Renal pelvis (tissue), 1 donor: ENCODE measurements at regions not wholly inside any gene's neighbourhood (a gene's known extent, or its start where the extent isn't known, plus 50 kb on each side); places are given as distances from the start of the nearest gene placed in this dataset.

ENCODE experiments used
- DNase-seq: peaks from one replicate; pipeline ENCODE4 v3.0.0-alpha.2; 2013

DNA sequence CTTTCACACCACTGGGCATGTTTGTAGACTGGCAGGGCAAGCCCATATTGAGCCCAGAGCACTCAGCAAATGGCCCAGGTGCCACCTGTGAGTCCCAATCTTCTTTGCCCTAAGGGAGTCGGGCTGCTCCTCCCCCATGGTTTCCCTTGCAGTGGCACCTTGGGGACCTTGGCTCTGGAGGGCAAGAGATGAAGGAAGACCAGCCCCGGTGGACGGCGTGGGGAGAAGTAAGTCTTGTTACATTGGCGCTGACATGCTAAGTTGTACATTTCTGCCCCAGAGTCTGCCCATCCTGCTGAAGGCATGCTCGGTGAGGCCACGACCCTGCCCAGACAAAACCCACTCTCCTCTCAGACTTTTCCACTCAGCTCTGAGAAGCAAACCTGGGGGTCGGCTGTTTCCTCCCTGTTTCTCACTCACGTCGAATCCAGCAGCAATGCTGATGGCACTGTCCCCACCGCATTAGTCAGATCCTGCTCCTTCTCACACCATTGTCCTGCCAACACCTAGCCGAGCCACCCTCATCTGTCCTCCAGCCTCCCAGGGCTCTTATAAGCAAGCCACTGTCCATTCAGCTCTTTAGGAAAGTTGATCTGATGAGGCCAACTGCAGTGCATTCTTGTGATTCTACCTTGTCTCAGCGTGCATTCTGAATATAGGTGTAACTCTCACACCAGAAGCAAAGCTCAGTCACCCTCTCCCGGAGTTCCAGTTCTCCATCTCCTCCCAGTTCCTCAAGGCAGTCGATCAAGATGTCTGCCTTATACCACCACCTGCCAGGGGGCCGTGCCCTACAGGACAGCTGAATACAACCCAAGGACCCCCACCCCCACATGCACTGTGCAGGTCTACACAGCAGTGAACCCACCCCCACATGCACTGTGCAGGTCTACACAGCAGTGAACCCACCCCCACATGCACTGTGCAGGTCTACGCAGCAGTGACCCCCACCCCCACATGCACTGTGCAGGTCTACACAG is 827.1 kb downstream of the TBC1D22A start:
- no peak for DNase-seq

DNA sequence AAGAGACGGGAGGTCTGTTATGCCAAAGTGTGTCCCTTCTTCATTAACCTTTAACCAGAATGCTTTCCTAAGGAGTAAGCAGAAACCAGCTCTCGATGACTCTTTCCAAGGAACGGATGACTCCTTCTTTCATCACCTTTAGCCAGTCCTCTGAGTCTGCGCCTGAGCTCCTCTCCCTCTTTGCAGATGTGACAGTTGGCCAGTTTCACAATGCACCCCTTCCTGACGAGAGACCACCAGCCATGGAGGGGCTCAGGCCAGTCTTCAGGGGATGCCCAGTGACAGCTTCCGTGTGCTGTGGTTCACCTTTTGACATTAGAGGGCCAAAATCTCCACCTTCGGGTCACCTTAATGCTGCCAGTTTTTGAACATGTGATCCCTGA is 826.1 kb downstream of the TBC1D22A start:
- DNase-seq = no peak

DNA sequence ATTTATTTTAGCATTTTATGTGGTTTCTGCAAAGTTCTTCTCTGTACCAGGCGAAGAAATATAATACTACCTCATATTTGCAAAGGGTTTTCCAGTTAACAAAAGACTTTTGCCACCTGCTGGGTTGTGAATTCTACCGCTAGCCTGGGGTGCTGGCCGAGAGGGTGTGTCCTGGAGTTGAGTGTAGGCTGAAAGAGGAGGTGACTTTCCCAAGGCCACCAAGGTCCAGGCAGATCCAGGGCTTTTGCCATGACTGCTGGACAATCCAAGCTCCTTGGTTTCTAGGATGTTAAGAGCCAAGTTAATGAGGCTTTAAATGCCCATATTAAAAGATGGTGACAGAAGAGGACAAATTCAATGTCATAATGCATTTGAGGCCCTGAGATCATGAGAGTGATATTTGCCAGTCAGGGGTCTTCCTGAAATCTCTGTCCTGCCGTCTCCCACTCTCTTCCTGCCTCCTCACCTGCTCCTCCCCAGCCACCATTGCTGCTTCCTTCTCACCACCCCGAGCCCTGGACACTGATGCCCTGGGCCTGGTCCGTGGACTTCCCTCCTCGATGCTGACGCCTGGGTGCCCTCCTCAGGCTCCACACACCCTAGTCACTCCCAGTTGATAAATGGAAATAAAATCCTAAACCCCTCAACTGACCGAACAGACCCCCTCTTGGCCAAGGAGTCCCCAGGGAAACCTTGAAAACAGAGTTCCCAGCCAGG is 825.6 kb downstream of the TBC1D22A start:
- no peak for DNase-seq

DNA sequence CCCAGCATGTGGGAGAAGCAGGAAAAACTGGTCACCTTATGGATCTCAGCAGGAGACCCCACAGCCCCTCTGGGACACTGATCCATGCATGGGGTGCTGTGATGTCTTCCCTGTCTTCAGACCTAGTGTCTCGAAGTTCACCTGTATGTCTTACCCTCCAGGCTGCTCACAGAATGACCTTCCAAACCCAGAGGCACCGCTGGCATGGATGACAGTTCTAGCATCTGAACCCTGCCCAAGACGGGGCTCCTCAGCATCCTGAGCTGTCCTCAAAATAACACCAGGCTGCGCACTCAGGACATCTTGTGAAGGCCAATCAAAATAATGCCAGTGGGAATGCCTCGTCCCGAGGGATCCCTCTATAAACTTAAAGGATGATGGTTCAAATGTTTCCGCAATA is 824.9 kb downstream of the TBC1D22A start:
- no peak for DNase-seq

DNA sequence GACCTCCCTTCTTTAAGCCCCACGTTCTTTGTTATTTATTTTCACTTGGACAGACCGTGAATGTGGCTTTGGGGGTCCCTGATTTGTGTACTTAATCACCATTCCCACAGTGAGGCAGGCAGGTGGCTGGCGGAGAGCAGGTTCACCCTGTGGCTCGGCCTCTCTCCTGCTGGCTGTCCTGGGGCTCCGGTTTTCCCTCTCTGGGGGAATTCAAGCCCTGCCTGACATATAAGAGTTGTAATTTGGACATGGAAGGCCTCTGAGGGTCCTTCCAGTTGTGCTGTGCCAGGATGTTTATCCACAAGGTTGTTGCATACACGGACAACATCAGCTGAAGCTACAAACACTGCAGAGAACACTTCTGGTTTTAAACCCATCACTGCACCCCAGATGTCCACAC is 824.5 kb downstream of the TBC1D22A start:
- no peak for DNase-seq

DNA sequence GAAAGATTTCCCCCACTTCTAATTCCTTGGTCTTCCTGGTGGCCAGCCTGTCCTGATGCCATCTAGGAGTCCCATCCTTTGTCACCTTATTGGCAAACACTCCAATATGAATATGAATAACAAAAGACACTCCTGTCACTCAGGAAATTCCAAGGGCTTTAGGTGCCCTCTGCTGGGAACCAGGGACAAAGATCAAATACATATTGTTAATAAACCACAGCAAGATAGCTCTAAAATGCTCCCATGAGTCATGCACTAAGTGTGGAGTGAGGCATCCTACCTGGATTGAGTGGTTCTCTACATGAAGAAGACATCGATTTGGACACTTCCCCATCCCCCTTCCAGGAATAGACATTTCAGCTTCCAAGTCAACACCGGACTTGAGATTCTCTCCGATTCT is 823.6 kb downstream of the TBC1D22A start:
- DNase-seq = no peak

DNA sequence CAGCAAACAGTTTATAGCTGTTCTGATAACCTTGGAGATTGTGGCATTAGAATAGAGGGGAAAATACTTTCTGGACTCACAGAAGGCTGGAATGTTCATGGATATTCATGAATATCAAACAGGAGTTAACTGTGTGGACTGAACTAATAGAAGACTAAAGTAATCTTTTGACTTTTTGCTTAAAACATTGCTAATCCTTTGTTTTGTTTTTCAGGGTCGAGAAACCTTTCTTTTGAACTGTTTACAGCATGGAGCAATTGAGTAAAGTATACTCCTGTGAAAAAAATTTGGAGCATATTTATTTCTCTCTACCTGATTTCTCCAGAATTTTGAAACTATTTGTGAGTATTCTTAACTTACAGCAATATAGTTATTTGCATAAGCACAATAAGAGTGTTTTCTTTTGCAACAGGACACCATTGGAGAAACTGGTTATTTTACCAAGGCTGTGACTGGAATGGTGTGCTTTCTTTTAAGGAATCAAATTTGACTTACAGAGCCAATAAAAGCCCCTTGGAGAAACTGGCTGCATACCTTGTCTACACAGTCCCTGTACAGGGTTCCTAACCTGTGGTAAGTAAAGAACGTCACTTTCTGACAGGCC is 821.6 kb downstream of the TBC1D22A start:
- DNase-seq = no peak

DNA sequence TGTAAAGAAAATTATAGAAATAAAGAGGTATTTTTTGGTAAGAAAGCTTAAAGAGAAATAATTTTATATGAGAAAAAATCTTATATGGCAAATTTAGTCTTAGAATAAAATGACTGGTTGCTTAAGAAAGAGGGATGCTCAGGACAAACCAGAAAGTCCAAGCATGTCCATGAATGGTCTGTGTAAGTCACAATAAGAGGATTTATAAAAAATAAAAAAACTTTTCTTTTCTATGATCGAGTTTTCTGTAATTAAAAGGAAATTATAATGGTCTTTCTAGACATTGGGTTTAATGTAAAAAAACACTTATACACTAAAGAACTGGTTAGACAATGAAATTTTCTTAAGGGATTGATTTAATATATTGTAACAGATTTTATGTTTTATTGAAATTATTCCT is 819.6 kb downstream of the TBC1D22A start:
- no peak for DNase-seq

DNA sequence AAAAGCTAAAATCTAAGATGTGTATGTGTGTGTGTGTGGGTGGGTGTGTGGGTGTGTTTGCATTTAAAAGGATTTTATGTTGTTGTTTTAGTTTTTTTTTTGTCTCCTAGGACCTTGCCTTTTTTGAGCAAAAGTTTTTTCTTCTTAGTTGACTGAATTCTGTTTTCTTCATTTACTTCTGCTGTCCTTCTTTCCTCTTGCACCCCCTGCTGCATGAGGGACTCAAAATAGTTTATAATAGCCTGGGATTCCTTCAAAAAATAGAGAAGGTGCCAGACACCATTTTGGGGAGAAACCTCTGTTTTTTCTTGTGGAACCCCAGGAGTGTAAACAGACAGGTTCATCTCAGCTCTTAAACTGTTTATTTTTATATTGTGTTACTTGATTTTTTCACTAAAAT is 817.7 kb downstream of the TBC1D22A start:
- no peak for DNase-seq

DNA sequence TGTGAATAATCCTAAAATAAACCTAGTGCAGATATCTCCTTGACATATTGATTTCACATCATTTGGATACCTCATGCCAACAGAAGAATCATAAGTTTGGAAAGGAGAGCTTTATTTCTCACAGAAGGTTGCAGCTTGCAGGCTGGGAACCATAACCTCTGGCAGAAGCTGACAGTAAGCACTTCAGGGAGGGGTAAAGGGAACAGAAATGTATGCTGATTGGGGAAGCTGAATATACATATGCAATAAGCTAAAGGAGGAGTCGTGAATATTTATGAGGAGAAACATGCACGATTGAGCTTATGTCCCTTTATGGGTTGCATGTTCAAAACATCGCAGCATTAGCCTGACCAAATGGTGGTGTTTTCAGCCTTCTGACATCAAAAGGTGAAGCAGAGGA is 814.5 kb downstream of the TBC1D22A start:
- DNase-seq = no peak

DNA sequence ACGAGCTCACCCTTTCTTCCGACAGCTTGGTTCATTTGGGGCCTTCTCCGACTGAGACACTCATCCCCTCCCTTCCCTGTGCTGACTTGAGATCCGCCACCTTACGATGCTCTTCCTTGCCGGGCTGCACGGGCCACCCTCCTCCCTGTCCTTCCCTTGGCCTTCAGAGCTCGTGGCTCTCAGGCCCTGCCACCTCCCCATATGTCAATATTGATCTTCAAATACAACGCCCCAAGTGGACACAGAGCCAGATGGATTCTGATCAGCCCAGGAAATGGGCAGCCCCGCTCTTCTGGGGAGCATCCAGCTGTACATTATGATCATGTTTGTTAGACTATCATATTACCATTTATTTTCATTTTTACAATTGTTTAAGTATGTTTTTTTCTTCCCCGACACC is 812.8 kb downstream of the TBC1D22A start:
- DNase-seq = no peak

DNA sequence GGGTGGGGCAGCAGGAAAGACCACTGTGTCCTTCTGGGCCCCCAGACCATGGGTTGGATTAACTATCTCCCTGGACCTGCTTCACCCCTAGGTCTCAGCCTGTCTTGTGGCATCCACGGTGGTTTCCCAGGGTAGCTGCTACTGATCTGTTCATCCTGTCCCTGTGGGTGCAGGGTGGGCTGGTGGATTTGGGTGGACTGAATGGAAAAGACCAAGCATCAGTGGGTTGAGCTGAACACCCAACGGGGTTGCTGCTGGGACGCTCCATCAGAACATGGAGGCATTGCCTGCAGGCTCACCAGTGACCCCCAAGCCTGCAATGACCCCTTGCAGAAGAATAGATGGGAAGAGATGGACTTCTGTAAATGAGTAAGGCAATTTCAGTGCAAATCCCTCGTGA is 812.1 kb downstream of the TBC1D22A start:
- DNase-seq = no peak

DNA sequence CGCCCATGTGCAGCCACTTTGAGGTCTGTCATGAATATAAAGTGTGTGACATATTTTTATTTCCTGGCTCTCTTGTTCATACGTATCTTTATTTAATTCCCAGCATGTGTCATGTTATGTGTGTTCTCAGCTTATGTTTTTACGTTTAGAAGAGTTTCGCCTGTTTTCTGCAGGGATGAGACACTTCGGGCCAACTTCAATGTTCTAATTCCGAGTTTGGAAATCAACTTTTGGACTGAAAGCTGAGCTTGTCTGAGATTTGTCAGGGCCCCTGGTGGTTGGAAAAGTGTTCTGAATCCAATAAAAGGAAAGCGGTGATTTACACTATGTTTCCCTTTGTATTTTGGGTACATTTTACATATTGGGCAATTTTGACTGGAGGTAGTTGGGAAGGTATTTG is 810.7 kb downstream of the TBC1D22A start:
- DNase-seq = no peak

DNA sequence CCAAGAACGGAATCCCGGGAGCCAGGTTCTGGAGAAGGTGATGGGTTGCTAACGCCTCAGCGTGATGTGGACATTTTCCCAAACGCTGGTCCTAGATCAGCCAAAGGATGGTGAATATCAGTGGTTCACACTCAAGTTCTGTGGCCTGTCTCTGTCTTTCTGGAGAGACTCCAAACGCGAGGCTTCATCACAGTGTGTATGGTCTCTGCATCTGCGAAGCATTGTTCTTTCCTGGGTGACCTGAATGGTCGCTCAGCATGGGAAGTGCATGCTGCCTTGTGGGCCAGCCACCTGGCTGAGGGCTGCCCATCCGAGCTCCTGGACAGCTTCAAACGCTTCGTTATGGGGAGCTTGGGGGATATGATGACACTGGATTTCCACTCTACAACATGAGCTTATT is 810.0 kb downstream of the TBC1D22A start:
- DNase-seq = no peak

DNA sequence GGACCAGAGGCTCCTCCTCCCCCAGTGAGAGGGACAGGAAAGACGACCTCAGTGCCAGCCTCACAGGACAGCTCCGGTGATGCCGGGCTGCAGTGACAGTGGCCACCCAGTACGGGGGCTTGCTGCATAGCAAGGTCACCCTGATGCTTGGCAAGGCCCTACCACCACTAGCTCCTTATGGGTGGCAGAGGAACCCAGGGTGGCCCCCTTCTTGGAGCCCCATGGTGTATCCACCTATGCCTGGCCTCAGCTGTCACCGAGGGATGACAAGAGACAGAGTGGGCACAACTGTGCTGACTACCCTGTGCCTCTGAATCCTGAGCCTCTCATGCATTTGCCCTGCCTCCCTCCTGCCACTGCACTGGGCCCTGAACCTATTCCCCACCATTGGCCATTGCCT is 809.2 kb downstream of the TBC1D22A start:
- no peak for DNase-seq

DNA sequence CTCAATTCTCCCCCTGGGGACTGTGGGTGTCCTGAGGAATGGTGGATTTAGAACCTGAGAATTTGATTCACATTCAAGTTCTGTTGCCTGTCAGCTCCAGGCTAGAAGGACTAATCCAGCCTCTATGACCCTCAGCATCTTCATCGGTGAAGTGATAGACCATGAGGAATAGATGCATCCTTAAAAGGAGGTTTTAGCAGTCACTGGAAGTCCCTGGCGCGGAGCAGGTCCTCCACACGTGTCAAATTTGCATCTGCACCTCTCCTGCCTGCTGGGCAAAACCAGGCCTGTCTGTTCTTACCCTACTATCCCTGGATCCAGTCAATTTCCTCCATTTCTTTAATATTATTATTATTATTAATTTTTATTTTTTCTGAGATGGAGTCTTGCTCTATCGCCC is 808.4 kb downstream of the TBC1D22A start:
- no peak for DNase-seq

DNA sequence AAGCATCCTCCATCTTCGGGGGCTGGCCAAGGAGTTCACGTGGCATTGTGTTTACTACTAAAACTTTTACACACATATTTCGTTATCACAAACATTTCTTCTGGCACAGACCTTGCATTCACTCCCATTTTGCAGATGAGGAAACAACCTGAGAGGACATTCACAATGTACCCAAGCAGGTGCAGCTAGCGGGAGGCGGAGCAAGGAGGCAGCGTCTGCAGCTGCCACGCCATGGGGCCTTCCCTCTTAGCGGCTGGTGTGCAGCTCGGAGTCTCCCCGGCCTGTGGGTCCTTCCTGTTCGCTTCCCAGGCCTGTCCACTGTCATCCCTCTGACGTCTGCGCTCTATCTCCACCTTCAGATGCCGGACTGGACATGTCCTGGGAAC is 807.8 kb downstream of the TBC1D22A start:
- DNase-seq = no peak

DNA sequence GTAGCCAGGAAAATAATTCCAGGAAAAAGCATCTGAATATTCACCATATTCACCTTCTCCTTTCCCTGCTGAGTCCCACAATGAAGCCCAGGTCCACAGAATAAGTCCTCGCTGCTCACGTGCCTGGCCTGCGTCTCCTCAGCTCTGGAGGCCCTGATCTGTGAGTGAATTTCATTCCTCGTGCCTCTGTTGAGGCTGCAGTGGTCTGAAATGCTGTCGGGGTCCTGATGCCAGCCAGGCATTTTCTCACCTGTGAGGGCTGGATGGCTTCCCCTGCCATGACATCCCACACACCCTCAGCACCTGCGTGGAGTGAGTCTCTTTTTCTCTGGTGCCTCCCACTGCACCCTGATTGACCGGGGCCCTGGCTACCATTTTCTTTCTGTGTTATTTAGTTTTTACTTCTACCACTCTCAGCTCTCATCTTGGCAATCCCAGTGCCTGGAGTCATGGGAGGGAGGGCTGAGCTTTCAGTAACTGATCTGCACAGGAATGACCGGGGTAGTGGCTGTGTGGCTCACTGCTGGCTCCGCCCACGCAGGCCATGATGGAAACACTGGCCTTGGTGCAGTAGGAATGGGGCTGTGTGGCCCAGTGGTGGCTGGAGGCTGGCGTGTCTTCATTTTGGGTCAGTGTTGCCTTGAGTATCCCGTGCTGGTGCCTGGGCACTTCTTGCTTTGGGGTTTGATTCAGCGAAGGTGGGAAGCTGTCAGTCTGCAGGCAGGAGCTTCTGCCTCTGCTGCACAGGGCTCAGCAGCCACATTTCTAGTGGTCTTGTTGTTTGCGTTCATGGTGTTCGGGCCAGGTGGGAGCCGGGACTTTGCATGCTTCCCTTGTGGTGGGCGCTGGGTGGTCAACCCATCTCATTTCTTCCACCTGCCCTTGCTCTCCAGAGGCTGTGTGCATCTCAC is 807.2 kb downstream of the TBC1D22A start:
- DNase-seq = no peak

DNA sequence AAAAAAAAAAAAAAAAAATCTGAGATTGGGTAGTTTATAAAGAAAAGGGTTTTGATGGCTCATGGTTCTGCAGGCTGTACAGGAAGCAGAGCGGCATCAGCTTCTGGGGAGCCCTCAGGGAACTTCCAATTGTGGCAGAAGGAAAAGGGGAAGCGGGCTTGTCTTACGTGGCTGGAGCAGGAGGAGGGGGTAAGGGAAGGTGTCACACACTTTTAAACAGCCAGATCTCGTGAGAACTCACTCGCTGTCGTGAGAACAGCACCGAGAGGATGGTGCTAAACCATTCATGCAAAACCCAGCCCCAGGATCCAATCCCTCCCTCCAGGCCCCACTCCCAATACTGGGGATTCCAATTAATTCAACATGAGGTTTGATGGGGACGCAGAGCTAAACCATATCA is 806.2 kb downstream of the TBC1D22A start:
- no peak for DNase-seq

DNA sequence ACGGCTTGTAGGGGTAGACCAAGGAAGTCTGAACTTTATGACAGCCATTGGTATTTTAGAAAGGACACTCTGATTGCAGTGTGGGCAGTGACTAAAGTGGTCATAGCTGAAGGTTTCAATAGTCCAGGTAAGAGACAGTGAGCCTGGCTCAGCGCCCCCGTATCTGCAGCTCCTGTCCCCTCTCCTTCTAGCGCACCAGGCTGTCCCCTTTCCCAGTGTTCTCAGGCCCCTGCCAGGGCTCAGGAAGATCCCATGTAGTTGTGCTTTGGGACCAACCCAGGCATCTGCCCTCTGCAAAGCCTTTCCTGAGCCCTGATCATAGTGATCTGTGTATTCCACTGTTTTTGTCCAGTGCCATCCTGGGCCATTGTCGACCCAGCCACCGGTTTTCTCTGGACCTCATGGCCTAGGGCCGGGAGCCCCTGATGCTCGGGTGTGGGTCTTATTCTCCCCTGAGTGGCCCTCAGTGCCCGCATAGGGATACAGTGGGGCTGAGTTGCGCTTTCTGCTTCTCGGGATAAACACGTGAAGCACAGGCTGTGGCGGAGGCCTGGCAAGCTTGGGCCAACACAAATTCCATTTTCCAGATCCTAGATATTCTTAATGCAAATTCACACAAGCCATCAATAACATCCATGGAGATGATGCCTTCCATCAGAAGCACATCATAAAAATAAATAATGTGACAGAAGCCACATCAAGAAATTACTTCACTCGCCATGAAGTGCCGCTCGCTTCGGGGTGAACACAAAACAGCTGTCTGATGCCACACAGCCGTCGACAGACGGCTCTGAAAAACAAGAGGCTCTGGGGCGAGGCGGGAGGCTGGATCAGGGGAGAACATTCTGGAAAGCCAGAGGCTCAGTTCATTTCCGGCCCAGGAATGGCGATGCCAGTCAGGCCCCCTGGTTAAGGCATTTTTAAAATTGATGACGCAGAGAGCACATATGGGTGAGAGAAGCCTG is 805.0 kb downstream of the TBC1D22A start:
- no peak for DNase-seq

DNA sequence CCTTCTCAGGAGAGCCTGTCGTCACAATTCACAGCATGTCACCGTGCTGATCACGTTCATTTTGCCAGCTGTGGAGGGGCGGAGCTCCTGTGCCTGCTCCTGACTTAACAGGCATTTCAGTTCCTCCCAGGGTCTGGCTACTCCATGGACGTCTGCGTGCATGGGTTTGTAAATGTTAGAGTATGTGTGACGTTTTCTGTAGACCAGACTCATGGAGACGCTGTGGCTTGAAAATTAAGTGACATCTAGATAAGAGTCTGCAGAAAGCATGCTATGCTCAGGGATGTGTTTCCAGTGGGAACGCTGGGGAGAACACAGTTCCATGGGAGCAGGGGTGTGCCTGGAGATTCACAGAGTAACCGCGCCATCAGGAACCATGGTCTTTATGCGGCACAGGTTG is 804.0 kb downstream of the TBC1D22A start:
- DNase-seq = no peak
